GM18505 (cell line): ENCODE measurements at regions not wholly inside any gene's neighbourhood (a gene's known extent, or its start where the extent isn't known, plus 50 kb on each side); places are given as distances from the start of the nearest gene placed in this dataset.

Experiments used
- ATAC-seq: cut with Tn5 transposase; IDR thresholded peaks from one replicate; pipeline ENCODE4 v1.9.1; 2021; ENCODE audit not compliant: unreplicated experiment
- POLR2A ChIP-seq: IDR thresholded peaks from 4 replicates; pipeline ENCODE4 v1.6.1; 2011; ENCODE audit warnings: borderline replicate concordance; ENCODE audit not compliant: insufficient read depth, insufficient read length; ENCODE audit errors: extremely low read depth

GRCh38 chr9:87085521-87085920, 138.2 kb upstream of the GAS1 start:
- TF ChIP-seq POLR2A: no peak

DNA sequence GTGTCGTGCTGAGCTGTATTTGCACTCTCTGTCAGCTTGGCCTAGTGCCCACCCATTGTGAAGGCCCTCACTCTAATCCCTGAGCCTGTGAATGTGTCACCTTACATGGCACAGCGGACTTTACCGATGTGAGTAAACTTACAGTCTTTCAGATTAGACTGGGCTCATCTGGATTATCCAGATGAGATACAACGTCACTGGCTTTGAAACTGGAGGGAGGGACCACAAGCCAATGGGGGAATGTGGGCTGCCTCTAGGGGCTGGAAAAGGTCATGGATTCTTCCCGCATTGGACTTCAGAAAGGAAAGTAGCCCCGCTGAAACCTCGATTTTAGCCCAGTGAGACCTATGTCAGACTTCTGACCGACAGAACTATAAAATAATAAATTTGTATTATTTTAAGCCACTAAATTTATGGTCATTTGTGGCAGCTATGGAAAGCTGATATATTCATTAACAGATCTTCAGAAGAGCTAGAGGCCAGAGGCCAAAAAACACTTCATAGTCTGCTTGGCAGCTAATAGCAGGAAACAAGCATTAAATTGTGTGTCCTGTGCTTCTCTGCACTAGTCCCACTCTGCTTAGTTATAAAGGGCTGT, 139.0 kb upstream of the GAS1 start:
- no peak for TF ChIP-seq POLR2A
- no peak for ATAC-seq

More at GRCh38 chr9:87085521-87085920, 138.2 kb upstream of the GAS1 start:
- ATAC-seq: no peak

DNA sequence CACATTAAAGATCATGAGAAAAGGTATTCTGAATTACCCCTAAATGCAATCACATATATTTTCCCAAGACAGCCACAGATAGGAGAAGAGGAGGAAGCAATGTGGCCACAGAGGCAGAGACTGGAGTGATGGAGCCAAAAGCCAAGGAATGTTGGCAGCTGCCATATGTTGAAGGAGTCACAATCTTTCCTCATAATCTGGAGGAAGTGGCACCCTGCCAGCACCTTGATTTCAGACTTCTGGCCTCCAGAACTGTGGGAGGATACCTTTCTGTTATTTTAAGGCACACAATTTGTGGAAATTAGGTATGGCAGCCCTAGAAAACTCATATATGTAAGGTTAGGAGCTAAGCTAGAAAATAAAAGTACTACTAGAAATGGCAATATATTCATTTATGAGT, 139.9 kb upstream of the GAS1 start:
- no peak for TF ChIP-seq POLR2A
- no peak for ATAC-seq

DNA sequence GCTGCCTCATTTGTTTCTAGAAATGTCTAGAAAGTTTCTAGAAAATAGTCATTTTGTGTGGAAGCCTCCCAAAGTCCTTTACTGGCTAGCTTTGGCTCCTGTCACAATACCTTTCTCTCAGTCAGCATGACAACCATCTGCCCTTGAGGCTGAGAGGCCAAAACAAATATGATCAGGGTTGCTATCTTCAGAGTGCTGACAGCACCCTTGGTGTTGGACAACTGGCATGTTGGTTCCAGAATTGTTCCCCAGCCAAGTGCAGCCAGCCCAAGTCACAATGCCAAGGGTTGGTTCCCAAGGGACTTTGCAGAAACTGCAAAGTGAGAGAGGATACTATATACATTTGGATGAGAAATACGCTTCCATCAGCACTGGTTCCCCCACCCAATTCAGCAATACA, 140.9 kb upstream of the GAS1 start:
- ATAC-seq: no peak
- TF ChIP-seq POLR2A: no peak

DNA sequence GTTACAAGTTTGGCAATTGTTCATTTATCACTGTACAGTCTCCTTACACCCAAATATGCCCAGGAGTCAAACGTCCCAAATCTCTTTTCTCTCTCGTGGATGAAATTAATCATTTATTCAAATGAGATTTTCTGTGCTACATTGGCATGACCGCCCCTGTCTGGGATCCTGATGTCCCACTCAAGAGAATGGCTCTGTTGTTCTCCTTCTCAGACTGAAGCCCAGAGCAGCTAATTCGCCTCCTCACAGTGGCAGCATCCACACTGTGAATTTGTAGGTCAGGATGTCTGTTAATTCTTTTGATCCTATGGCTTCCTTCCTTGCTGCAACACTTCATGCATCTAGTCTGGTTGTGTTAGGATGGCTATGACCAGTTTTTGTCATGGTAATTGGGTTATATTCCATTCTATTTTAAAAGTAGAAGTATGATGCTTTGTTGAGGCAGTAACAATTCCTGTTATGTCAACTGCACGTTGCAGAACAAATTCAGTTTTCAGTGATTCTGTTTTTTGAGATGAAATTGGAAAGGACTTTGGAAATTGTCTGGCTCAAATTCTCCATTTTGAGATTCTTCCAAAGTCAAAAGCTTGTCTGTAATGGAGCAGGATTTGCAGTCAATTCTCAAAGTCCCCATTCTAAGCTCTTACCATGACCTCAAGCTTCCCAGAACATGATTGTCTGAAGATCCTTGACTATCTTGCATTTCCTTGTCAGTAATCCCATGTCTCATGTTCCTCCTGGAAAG, 141.5 kb upstream of the GAS1 start:
- no peak for TF ChIP-seq POLR2A
- ATAC-seq: no peak

- no peak for ATAC-seq
- no peak for TF ChIP-seq POLR2A
Observed at GRCh38 chr9:87089506-87089905, 142.2 kb upstream of the GAS1 start.

DNA sequence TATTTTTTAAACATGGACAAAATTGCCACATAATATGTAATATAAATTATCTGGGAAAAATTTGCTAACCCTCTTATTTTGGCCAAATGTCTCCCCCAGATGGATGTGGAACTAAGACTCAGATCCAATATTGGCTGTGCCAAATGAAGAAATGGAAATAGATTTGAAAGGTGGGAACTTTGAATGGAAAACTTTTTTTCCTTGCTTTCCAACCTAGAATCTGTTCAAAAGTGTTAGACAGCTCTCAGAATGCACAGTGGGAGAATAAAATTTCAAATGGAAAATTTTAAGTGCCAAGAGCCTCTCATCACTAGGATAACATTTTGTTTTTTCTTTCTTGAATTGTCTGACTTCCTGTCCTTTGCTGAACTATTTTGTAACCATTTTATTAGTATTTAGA, 142.6 kb upstream of the GAS1 start:
- ATAC-seq: no peak

DNA sequence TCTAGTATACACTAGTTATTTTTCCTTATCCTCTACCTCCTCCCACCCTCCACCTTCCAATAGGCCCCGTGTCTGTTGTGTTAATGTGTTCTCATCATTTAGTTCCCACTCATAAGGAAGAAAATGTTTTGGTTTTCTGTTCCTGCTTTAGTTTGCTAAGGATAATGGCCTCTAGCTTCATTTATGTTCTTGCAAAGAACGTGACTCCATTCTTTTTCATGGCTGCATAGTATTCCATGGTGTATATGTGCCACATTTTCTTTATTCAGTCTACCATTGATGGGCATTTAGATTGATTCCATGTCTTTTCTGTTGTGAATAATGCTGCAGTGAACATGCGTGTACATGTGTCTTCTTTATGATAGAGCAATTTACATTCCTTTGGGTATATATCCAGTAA, 146.5 kb upstream of the GAS1 start:
- TF ChIP-seq POLR2A: no peak
- no peak for ATAC-seq

More for the DNA sequence above, 142.6 kb upstream of the GAS1 start:
- no peak for TF ChIP-seq POLR2A

DNA sequence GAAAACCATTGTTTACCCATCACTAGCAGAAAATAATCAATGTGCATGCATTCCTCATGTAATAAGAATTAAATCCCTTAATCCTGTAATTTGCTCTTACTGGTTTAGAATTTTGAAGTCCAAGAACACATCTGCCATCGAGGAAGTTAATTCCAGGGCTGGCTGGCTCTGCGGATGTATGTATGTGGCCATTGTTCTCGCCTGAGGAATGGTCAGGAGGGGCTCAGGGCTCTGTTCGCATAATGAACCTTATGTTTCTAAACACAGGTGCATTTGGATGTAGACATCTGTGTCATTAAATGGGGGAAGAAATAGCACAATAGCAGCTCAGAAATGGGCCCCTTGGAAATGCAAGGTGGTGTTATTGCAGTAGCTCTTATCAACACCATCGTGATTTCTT, 148.6 kb upstream of the GAS1 start:
- ATAC-seq: no peak
- TF ChIP-seq POLR2A: no peak

DNA sequence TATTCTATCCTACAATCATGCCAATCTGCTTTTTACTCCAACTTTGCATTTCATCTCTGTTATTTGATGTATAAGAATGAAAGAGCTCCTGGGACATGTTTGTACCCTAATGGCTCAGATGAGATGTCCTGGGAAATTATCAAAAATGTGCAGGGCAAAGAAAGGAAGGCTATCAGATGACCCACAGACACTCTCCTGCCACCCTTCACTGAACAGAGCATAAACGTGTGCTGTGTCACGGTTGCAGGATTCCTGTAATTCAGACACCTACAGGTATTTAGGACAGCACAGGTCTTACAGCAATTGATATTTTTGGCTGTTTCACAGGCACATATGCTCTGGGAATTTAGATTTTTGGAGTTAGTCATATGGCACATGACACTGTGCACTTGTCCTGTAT, 149.2 kb upstream of the GAS1 start:
- ATAC-seq: no peak
- TF ChIP-seq POLR2A: no peak

GRCh38 chr9:87097238-87097637, 149.9 kb upstream of the GAS1 start:
- no peak for ATAC-seq
- TF ChIP-seq POLR2A: no peak

GRCh38 chr9:87099407-87099806, 152.1 kb upstream of the GAS1 start:
- no peak for ATAC-seq

GRCh38 chr9:87100001-87100400, 152.7 kb upstream of the GAS1 start:
- ATAC-seq: no peak
- no peak for TF ChIP-seq POLR2A

More at GRCh38 chr9:87099407-87099806, 152.1 kb upstream of the GAS1 start:
- no peak for TF ChIP-seq POLR2A

DNA sequence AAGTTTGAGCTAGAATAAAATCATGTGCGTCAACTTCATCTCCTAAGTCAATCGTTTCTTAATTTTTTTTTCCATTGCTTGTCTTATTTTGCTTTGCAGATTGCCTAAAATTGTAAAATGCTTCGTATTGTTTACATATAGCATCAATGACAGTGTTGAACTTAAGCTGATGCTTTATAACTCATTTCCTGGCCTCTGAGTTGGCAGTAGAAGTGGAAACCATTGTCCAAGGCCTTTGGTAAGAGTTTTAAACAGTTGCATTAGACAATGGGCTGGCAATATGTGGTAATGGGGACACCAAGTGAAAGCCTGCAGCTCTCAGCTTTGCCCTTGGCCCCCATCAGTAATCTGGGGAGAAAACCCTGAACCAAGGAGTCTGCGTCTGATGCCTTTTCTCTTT, 154.8 kb upstream of the GAS1 start:
- no peak for ATAC-seq
- TF ChIP-seq POLR2A: no peak
